GM18519 (cell line): ENCODE measurements at regions not wholly inside any gene's neighbourhood (a gene's known extent, or its start where the extent isn't known, plus 50 kb on each side); places are given as distances from the start of the nearest gene placed in this dataset.

ENCODE experiments used
- ATAC-seq: cut with Tn5 transposase; IDR thresholded peaks from one replicate; pipeline ENCODE4 v1.9.1; 2021; ENCODE audit warnings: mild to moderate bottlenecking, moderate library complexity; ENCODE audit not compliant: unreplicated experiment, low FRiP score

- ATAC-seq = no peak
These were observed 211.4 kb upstream of the RTL1 start for GRCh38 chr14:101114726-101115515.

GRCh38 chr14:101115652-101116051 lies 212.1 kb upstream of the RTL1 start:
- no peak for ATAC-seq

DNA sequence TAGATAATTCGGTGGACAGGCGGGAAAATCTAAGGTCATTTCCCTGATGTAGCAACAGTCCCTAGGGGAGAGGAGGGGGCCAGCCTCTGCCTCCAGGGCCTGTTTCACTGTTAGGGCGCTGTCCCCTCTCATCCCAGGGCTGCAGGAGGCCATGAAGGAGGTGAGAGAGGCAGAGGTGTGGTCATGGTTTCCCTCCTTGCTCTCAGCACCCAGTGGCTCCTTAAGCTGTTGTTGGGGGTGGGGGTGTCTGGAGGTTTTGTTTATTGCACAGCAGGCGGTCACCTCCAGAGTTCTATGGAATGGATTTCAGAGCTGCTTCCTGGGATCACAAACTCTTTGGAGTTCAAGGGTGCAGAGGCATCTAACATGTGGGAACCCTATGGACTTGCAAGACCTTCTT lies 212.5 kb upstream of the RTL1 start:
- ATAC-seq = no peak

GRCh38 chr14:101116486-101117130 lies 213.1 kb upstream of the RTL1 start:
- ATAC-seq = no peak

GRCh38 chr14:101117543-101117942 lies 214.0 kb upstream of the RTL1 start:
- ATAC-seq = no peak

DNA sequence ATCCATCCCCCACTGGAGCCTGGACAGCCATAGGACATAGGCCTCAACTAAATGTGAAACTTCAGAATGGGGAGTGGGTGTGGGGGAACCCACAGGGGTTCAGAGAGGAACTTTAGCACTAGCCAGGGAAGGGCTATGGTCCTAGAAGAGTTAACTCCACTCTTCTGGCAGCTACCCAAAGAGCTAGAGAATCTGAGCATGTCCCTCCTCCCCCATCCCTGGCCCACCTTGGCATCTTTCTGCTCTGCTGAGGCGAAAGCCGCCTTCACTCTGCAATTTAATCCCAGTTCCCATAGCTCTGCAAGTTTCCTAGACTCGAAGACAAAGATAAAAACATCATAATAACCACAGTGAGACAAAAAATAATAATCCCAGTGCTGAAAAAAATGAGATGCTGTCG lies 214.7 kb upstream of the RTL1 start:
- no peak for ATAC-seq

DNA sequence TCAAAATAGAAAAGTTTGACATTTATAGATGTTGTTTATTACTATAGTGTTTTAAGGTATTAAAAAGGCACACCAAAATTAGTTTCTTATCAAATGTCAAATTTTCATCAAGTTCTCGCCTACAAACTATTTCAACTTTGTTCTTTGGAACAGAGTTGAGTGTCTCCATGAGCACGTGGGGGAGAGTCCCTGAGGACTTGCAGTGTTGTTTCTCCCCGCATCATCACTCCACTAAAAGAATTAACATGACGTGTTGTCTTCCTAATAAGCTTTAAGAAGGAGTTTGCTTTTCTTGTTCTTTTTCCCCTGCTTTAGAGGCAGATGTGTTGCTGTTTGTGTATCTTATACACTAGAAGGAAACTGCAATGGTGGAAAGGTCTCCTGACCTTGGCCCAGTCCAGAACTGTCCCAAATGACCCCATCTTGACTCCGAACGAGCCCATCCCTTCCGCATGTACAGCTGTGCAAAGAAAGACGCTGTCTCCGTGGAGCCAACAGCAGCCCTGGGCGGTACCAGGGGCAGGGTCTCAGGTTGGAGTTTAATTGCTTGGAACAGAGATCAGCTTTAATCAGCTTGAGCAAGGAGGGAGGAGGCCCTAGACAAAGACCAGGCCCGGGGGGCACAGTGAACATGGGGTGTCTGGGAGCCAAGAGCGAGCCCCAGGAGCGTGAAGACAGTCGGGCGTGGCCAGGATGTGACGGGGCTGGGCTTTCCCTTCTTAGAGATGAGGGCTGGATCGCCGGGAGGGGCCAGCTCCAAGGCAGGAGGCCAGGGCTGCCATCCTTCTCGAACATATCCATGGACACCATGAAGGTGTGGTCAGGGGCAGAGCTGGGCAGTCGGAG lies 215.4 kb upstream of the RTL1 start:
- no peak for ATAC-seq

- no peak for ATAC-seq
These were observed 216.5 kb upstream of the RTL1 start for GRCh38 chr14:101119830-101120571.

DNA sequence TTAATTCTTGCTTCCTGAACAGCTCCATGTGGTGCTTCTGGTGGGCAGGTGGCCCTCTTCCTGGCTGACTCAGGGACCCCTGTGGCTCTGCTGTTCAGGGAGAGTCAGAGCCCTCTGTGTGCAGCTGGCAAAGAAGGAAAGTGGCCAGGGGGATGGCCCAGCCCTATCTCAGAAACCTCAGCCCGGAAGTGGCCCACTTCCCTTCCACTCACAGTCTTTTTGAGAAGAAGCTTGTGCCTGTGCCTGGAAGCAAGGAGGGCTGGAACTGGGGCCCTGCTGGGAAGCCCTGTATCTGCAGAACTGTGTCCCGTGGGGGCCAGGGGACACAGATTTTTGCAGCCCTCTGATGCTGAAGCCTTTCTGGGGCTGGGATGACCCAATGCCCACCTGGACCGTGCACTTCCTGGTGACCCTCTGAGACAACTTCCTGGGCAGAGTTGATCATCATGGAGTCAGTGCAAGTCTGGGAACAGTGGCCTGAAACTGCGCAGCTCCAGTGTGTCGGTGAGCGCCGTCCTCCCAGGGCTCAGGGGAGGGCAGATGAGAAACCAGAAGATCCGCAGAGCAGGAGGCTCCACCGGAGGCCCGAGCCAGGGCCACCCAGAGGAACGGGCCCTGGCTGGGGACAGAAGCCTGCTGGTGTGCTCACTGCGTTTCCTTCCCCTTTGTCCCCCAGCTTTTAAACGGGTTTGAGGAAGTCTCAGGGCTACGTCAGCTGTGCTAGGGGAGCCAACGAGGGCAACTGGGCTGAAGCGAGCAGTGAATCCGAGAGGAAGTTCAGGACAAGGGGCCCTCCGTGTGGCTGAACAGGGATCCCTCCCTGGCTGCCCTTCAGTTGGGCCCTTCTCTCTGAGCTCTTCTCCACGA lies 217.4 kb upstream of the RTL1 start:
- ATAC-seq = no peak

GRCh38 chr14:101121508-101122139 lies 218.1 kb upstream of the RTL1 start:
- no peak for ATAC-seq

GRCh38 chr14:101122237-101123141 lies 219.0 kb upstream of the RTL1 start:
- no peak for ATAC-seq

GRCh38 chr14:101123618-101124510 lies 220.3 kb upstream of the RTL1 start:
- ATAC-seq = no peak

- no peak for ATAC-seq
These were observed 221.3 kb upstream of the RTL1 start for GRCh38 chr14:101124815-101125214.

DNA sequence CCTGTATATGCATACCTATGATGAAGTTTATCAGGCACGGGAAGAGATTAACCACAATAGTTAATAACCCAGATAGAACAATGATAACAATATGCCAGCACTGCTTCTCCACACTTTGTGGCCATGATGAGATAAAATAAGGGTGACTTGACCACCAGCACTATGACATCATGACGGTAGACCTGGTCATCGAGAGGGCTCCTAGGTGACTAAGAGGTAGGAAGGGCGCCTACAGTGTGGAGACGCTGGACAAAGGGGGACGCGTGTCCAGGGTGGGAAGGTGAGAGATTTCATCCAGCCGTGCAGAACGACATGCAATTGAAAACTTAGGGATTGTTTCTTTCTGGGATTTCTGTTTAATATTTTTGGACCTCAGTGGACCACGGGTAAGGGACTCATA lies 221.8 kb upstream of the RTL1 start:
- no peak for ATAC-seq

DNA sequence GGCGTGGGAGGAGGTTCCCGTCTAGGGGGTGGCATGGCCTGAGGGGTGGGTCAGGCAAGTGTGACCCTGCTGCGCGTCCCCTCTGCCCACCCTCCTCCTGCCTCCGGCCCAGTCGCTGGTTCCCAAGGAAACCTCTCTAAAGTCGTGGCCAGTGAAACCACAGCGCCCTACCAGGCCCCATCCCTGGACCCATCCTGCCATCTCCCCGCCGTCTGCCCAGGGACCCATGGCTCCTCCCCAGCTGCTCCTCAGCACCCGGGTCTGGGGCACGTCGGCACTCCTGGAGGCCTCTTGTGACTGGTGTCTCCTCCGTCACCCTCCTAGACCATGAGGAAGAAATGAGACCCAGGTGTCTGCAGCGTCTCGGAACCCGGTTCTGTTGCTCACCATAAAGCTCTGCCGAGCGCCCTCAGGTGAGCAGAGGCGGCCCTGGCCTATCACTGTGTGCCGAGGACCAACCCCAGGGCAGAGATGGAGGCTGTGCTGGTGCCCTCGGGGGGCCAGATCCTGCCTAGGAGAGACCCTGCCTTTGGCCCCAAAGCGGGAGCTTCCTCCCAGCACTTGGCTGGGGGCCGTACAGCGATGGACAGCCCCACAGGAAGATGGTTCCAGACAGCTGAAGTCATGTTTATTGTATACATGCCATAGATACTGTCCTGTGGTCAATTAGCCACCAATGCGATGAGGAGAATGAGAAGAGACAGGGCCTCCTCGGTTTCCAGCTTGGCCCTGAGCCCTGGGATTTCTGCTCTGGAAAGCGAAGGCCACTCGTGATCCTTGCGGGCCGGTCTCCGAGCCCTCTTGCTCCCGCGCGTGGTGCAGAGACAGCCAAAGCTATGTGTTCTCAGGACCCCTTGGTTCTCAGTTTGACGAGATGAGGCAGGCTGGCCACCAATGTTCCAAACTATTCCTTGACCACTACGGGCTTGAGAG lies 222.5 kb upstream of the RTL1 start:
- no peak for ATAC-seq

- ATAC-seq = no peak
These were observed 223.2 kb upstream of the RTL1 start for GRCh38 chr14:101126731-101127130.
